ENCODE measurements at regions not wholly inside any gene's neighbourhood (a gene's known extent, or its start where the extent isn't known, plus 50 kb on each side); places are given as distances from the start of the nearest gene placed in this dataset.

- H3K4me1 ChIP-seq, result no peaks in the 10 kb centered on the region
- no peaks in the 10 kb centered on the region for H3K36me3 ChIP-seq
- H3K9me3 ChIP-seq, result no peaks in the 10 kb centered on the region
- in situ Hi-C loops (cut with MboI; ENCODE audit: low pct_ligation_motif_present in 1 of 4, low pct_unique_long_range_greater_than_20kb in 1 of 4, low sequenced_read_pairs in 3 of 4) (no loop called here), intact Hi-C loops (cut with DNase I; ENCODE audit: low total_unique reads) (no loop called here)
- no peak for TF ChIP-seq POLR2AphosphoS5 (IDR thresholded peaks at IDR 0.05)
- no peak for TF ChIP-seq EP300 (IDR thresholded peaks at IDR 0.05; ENCODE audit: low read depth)
- TF ChIP-seq POLR2A (IDR thresholded peaks at IDR 0.05), result no peak
- TF ChIP-seq CTCF (IDR thresholded peaks at IDR 0.05), result no peak
- no peaks in the 10 kb centered on the region for H3K27me3 ChIP-seq
- no peak overlapping the region for H3K4me3 ChIP-seq
- no peak overlapping the region for H3K27ac ChIP-seq
- no peak for DNase-seq
- WGBS, 2 donors (ENCODE audit: low coverage in 1 of 2), result 68 to 75% methylated on average over 2 to 3 of the region's 3 CpGs
These were observed 314.2 kb downstream of the RAB28 start for GRCh38 chr4:13169731-13170525.

GRCh38 chr4:13168326-13168725 lies 315.8 kb downstream of the RAB28 start:
- no peaks in the 10 kb centered on the region for H3K36me3 ChIP-seq
- no peaks in the 10 kb centered on the region for H3K9me3 ChIP-seq

GRCh38 chr4:13166214-13166613 lies 317.9 kb downstream of the RAB28 start:
- Histone ChIP-seq H3K4me3 (no peak overlapping the region), H3K27me3 (no peaks in the 10 kb centered on the region), H3K27ac (no peak overlapping the region), H3K36me3 (no peaks in the 10 kb centered on the region), H3K4me1 (no peaks in the 10 kb centered on the region), H3K9me3 (no peaks in the 10 kb centered on the region)
- intact Hi-C loops (cut with DNase I; ENCODE audit: low total_unique reads), result no loop called here
- TF ChIP-seq EP300 (IDR thresholded peaks at IDR 0.05; ENCODE audit: low read depth), result no peak
- TF ChIP-seq POLR2AphosphoS5 (IDR thresholded peaks at IDR 0.05), result no peak
- no peak for TF ChIP-seq CTCF (IDR thresholded peaks at IDR 0.05)
- TF ChIP-seq POLR2A (IDR thresholded peaks at IDR 0.05), result no peak
- 87 to 97% methylated on average over 2 of the region's 2 CpGs for WGBS, 2 donors (ENCODE audit: low coverage in 1 of 2)
- no peak for DNase-seq
- in situ Hi-C loops (cut with MboI; ENCODE audit: low pct_ligation_motif_present in 1 of 4, low pct_unique_long_range_greater_than_20kb in 1 of 4, low sequenced_read_pairs in 3 of 4), result no loop called here

More at GRCh38 chr4:13168326-13168725, 315.8 kb downstream of the RAB28 start:
- Histone ChIP-seq H3K4me1 (no peaks in the 10 kb centered on the region), H3K27ac (no peak overlapping the region), H3K27me3 (no peaks in the 10 kb centered on the region), H3K4me3 (no peak overlapping the region)
- DNase-seq, result no peak
- in situ Hi-C loops (cut with MboI; ENCODE audit: low pct_ligation_motif_present in 1 of 4, low pct_unique_long_range_greater_than_20kb in 1 of 4, low sequenced_read_pairs in 3 of 4) (no loop called here), intact Hi-C loops (cut with DNase I; ENCODE audit: low total_unique reads) (no loop called here)
- TF ChIP-seq POLR2A (IDR thresholded peaks at IDR 0.05) (no peak), CTCF (IDR thresholded peaks at IDR 0.05) (no peak), EP300 (IDR thresholded peaks at IDR 0.05; ENCODE audit: low read depth) (no peak), POLR2AphosphoS5 (IDR thresholded peaks at IDR 0.05) (no peak)
- 65 to 70% methylated on average over 2 of the region's 2 CpGs for WGBS, 2 donors (ENCODE audit: low coverage in 1 of 2)

GRCh38 chr4:13164783-13165331 lies 319.3 kb downstream of the RAB28 start:
- Histone ChIP-seq H3K4me3 (no peak overlapping the region), H3K27ac (no peak overlapping the region), H3K4me1 (no peaks in the 10 kb centered on the region), H3K9me3 (no peaks in the 10 kb centered on the region), H3K36me3 (no peaks in the 10 kb centered on the region), H3K27me3 (no peaks in the 10 kb centered on the region)
- TF ChIP-seq CTCF (IDR thresholded peaks at IDR 0.05) (no peak), EP300 (IDR thresholded peaks at IDR 0.05; ENCODE audit: low read depth) (no peak), POLR2A (IDR thresholded peaks at IDR 0.05) (no peak), POLR2AphosphoS5 (IDR thresholded peaks at IDR 0.05) (no peak)
- 92 to 96% methylated on average over 6 of the region's 6 CpGs for WGBS, 2 donors (ENCODE audit: low coverage in 1 of 2)
- DNase-seq, result no peak
- in situ Hi-C loops (cut with MboI; ENCODE audit: low pct_ligation_motif_present in 1 of 4, low pct_unique_long_range_greater_than_20kb in 1 of 4, low sequenced_read_pairs in 3 of 4) (no loop called here), intact Hi-C loops (cut with DNase I; ENCODE audit: low total_unique reads) (no loop called here)

All from transverse colon (tissue), 4 donors.